Colon (tissue), 2 donors: ENCODE measurements at regions not wholly inside any gene's neighbourhood (a gene's known extent, or its start where the extent isn't known, plus 50 kb on each side); places are given as distances from the start of the nearest gene placed in this dataset.

Source experiments
- FAIRE-seq: peaks from 2 replicates; lab custom pipeline; 2012; peaks lifted over from hg19 to GRCh38; lab: Jason Lieb, UNC
- donor health status: control.
- donor health status: control.

- FAIRE-seq = no peak
Measured at GRCh38 chrX:5829469-5829868, 399.2 kb downstream of the NLGN4X start.

GRCh38 chrX:5829060-5829459 is 399.6 kb downstream of the NLGN4X start:
- no peak for FAIRE-seq

GRCh38 chrX:5823903-5824302 is 404.8 kb downstream of the NLGN4X start:
- no peak for FAIRE-seq

- no peak for FAIRE-seq
Measured at GRCh38 chrX:5810636-5811035, 418.0 kb downstream of the NLGN4X start.

GRCh38 chrX:5807181-5807580 is 421.5 kb downstream of the NLGN4X start:
- FAIRE-seq = peak; percentile 10

- no peak for FAIRE-seq
Measured at GRCh38 chrX:5802391-5802790, 426.3 kb downstream of the NLGN4X start.

GRCh38 chrX:5791721-5792120 is 436.9 kb downstream of the NLGN4X start:
- FAIRE-seq = no peak

GRCh38 chrX:5788910-5789309 is 439.8 kb downstream of the NLGN4X start:
- no peak for FAIRE-seq

GRCh38 chrX:5780821-5781220 is 447.8 kb downstream of the NLGN4X start:
- no peak for FAIRE-seq

GRCh38 chrX:5775846-5776430 is 452.7 kb downstream of the NLGN4X start:
- no peak for FAIRE-seq

GRCh38 chrX:5774446-5774845 is 454.2 kb downstream of the NLGN4X start:
- FAIRE-seq = no peak

- no peak for FAIRE-seq
Measured at GRCh38 chrX:5771441-5771840, 457.2 kb downstream of the NLGN4X start.

- no peak for FAIRE-seq
Measured at GRCh38 chrX:5756616-5757015, 472.1 kb downstream of the NLGN4X start.

GRCh38 chrX:5753291-5753690 is 475.4 kb downstream of the NLGN4X start:
- FAIRE-seq = no peak

GRCh38 chrX:5752831-5753230 is 475.8 kb downstream of the NLGN4X start:
- FAIRE-seq = no peak

- no peak for FAIRE-seq
Measured at GRCh38 chrX:5748586-5749150, 480.0 kb downstream of the NLGN4X start.

- FAIRE-seq = no peak
Measured at GRCh38 chrX:5746231-5746630, 482.4 kb downstream of the NLGN4X start.

GRCh38 chrX:5733501-5733900 is 495.2 kb downstream of the NLGN4X start:
- FAIRE-seq = no peak

- no peak for FAIRE-seq
Measured at GRCh38 chrX:5730556-5730955, 498.1 kb downstream of the NLGN4X start.

GRCh38 chrX:5726224-5726623 is 502.4 kb downstream of the NLGN4X start:
- FAIRE-seq = no peak

GRCh38 chrX:5724123-5724522 is 504.5 kb downstream of the NLGN4X start:
- no peak for FAIRE-seq

- no peak for FAIRE-seq
Measured at GRCh38 chrX:5718651-5719050, 510.0 kb downstream of the NLGN4X start.

- no peak for FAIRE-seq
Measured at GRCh38 chrX:5716666-5717065, 512.0 kb downstream of the NLGN4X start.

GRCh38 chrX:5708251-5708650 is 520.4 kb downstream of the NLGN4X start:
- no peak for FAIRE-seq

GRCh38 chrX:5702890-5703289 is 525.8 kb downstream of the NLGN4X start:
- FAIRE-seq = no peak
